Liver (tissue), 8 donors: ENCODE measurements at regions not wholly inside any gene's neighbourhood (a gene's known extent, or its start where the extent isn't known, plus 50 kb on each side); places are given as distances from the start of the nearest gene placed in this dataset.

ENCODE experiments used
- DNase-seq: peaks from one replicate; pipeline ENCODE4 v3.0.0-alpha.2; 2017; ENCODE audit warnings: low spot score
- H3K27ac ChIP-seq, 2 donors: one replicate each; pipeline ENCODE4 v1.7.0; 2013; ENCODE audit warnings: inconsistent platforms in 2 of 2, low read length in 2 of 2, control low read depth in 1 of 2, low read depth in 1 of 2, mild to moderate bottlenecking in 1 of 2
- H3K27me3 ChIP-seq, 4 donors: one replicate each; pipeline versions ENCODE4 v1.6.1 to v1.7.0; 2013; ENCODE audit warnings: low read length in 3 of 4, inconsistent platforms in 1 of 4, mild to moderate bottlenecking in 1 of 4, moderate library complexity in 1 of 4; ENCODE audit not compliant: control insufficient read depth in 4 of 4, insufficient read depth in 4 of 4
- H3K36me3 ChIP-seq, 4 donors: one replicate each; pipeline versions ENCODE4 v1.6.1 to v1.7.0; 2013; ENCODE audit warnings: low read length in 3 of 4, mild to moderate bottlenecking in 3 of 4, low read depth in 1 of 4, moderate library complexity in 1 of 4; ENCODE audit not compliant: control insufficient read depth in 4 of 4, insufficient read depth in 3 of 4
- H3K4me1 ChIP-seq, 4 donors: one replicate each; pipeline versions ENCODE4 v1.6.1 to v1.7.0; 2013; ENCODE audit warnings: low read length in 3 of 4, mild to moderate bottlenecking in 3 of 4, moderate library complexity in 1 of 4; ENCODE audit not compliant: control insufficient read depth in 4 of 4, insufficient read depth in 4 of 4
- H3K4me3 ChIP-seq, 3 donors: one replicate each; pipeline versions ENCODE4 v1.6.1 to v1.7.0; 2013; ENCODE audit warnings: low read length in 3 of 3, control low read depth in 1 of 3, low read depth in 1 of 3, mild to moderate bottlenecking in 1 of 3
- H3K9ac ChIP-seq, 2 donors: one replicate each; pipeline ENCODE4 v1.7.0; 2013; ENCODE audit warnings: low read length in 2 of 2, mild to moderate bottlenecking in 2 of 2, moderate library complexity in 2 of 2, control low read depth in 1 of 2, low read depth in 1 of 2
- H3K9me3 ChIP-seq, 4 donors: one replicate each; pipeline versions ENCODE4 v1.6.1 to v1.7.0; 2013; ENCODE audit warnings: low read length in 3 of 4; ENCODE audit not compliant: control insufficient read depth in 4 of 4
- EGR1 ChIP-seq, 2 donors: IDR thresholded peaks; 2 replicates each; pipeline ENCODE4 v1.6.1; 2016 to 2018; ENCODE audit warnings: antibody characterized with exemption in 2 of 2, low read depth in 2 of 2
- FOXA1 ChIP-seq: IDR thresholded peaks from 2 replicates; pipeline ENCODE4 v1.6.1; 2016; ENCODE audit warnings: antibody characterized with exemption
- FOXA2 ChIP-seq: IDR thresholded peaks from 2 replicates; pipeline ENCODE4 v1.6.1; 2016; ENCODE audit warnings: antibody characterized with exemption
- GABPA ChIP-seq, 2 donors: IDR thresholded peaks in 1 of 2; conservative IDR thresholded peaks in 1 of 2; 2 replicates each; pipeline ENCODE4 v1.6.1; 2016; ENCODE audit warnings: antibody characterized with exemption in 2 of 2, mild to moderate bottlenecking in 1 of 2, moderate library complexity in 1 of 2
- HNF4A ChIP-seq, 2 donors: conservative IDR thresholded peaks; 2 replicates each; pipeline ENCODE4 v1.6.1; 2016; ENCODE audit warnings: antibody characterized with exemption in 2 of 2, mild to moderate bottlenecking in 2 of 2
- HNF4G ChIP-seq: IDR thresholded peaks from 2 replicates; pipeline ENCODE4 v1.6.1; 2016; ENCODE audit warnings: antibody characterized with exemption
- JUND ChIP-seq, 2 donors: IDR thresholded peaks; 2 replicates each; pipeline ENCODE4 v1.6.1; 2016; ENCODE audit warnings: antibody characterized with exemption in 2 of 2
- NR2F2 ChIP-seq: IDR thresholded peaks from 2 replicates; pipeline ENCODE4 v1.6.1; 2016; ENCODE audit warnings: antibody characterized with exemption
- RAD21 ChIP-seq, 2 donors: IDR thresholded peaks; 2 replicates each; pipeline ENCODE4 v1.6.1; 2016; ENCODE audit warnings: antibody characterized with exemption in 2 of 2, mild to moderate bottlenecking in 2 of 2
- RXRA ChIP-seq, 2 donors: IDR thresholded peaks; 2 replicates each; pipeline ENCODE4 v1.6.1; 2017 to 2018; ENCODE audit warnings: antibody characterized with exemption in 2 of 2, mild to moderate bottlenecking in 1 of 2
- SP1 ChIP-seq: IDR thresholded peaks from 2 replicates; pipeline ENCODE4 v1.6.1; 2018; ENCODE audit warnings: antibody characterized with exemption, mild to moderate bottlenecking
- TAF1 ChIP-seq: conservative IDR thresholded peaks from 2 replicates; pipeline ENCODE4 v1.6.1; 2016; ENCODE audit warnings: antibody characterized with exemption, mild to moderate bottlenecking
- YY1 ChIP-seq: IDR thresholded peaks from 2 replicates; pipeline ENCODE4 v1.6.1; 2016; ENCODE audit warnings: antibody characterized with exemption, mild to moderate bottlenecking
- WGBS: extraction: QIAGEN DNeasy Blood & Tissue Kit; methylation state at CpG from one replicate; pipeline ENCODE4 v1.1.7; 2013; 5-methylcytosine and 5-hydroxymethylcytosine counted together
- TF ChIP-seq, protein P1 (sequence below): IDR thresholded peaks from 2 replicates; pipeline ENCODE4 v1.6.1; 2016; ENCODE audit warnings: antibody characterized with exemption
- TF ChIP-seq, protein P2 (sequence below): IDR thresholded peaks from 2 replicates; pipeline ENCODE4 v1.6.1; 2016; ENCODE audit warnings: antibody characterized with exemption, mild to moderate bottlenecking
- TF ChIP-seq, protein P3 (sequence below): IDR thresholded peaks from 2 replicates; pipeline ENCODE4 v1.6.1; 2016; ENCODE audit warnings: antibody characterized with exemption
- TF ChIP-seq, protein P4 (sequence below): IDR thresholded peaks from 2 replicates; pipeline ENCODE4 v1.6.1; 2016; ENCODE audit warnings: antibody characterized with exemption
- TF ChIP-seq, protein P5 (sequence below): fragments of 150-350 bp; IDR thresholded peaks from 2 replicates; pipeline ENCODE4 v1.5.1; 2017; ENCODE audit warnings: improper control_type of control experiment, low read depth, low read length; ENCODE audit not compliant: missing input control
- donor health status: healthy.
- donor health status: healthy.
- donor health status: healthy.
- donor health status: healthy.
- donor health status: healthy.

DNA sequence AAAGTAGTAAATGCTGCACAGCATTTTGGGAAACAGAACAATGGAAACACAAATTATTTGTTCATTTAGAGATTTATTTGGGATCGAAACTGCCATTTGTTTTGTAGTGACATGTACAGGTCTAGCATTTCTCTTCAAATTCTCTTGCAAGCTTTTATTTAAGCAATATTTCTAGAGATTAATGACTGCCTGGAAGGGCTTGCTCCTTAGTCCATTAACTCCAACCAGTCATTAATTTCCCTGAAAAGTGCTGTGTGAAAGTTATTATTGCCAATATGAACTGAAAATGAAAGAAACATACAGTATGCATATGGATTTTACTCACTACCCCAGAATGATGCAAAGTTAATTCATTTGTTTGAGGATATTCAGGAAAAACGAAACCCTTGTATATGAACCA lies 1349.6 kb upstream of the FLRT2 start:
- Histone ChIP-seq H3K27ac (no peak overlapping the region), H3K4me3 (no peak overlapping the region), H3K36me3 (no peaks in the 10 kb centered on the region), H3K27me3 (peaks cover 0 to 5% (median 0%) of the 10 kb centered on the region in 4 donors), H3K4me1 (no peaks in the 10 kb centered on the region), H3K9ac (no peak overlapping the region), H3K9me3 (no peaks in the 10 kb centered on the region)
- TF ChIP-seq, protein P1, sequence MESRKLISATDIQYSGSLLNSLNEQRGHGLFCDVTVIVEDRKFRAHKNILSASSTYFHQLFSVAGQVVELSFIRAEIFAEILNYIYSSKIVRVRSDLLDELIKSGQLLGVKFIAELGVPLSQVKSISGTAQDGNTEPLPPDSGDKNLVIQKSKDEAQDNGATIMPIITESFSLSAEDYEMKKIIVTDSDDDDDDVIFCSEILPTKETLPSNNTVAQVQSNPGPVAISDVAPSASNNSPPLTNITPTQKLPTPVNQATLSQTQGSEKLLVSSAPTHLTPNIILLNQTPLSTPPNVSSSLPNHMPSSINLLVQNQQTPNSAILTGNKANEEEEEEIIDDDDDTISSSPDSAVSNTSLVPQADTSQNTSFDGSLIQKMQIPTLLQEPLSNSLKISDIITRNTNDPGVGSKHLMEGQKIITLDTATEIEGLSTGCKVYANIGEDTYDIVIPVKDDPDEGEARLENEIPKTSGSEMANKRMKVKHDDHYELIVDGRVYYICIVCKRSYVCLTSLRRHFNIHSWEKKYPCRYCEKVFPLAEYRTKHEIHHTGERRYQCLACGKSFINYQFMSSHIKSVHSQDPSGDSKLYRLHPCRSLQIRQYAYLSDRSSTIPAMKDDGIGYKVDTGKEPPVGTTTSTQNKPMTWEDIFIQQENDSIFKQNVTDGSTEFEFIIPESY = no peak
- TF ChIP-seq FOXA2 (no peak), GABPA (IDR thresholded peaks at IDR 0.05 in 1 of 2, conservative IDR thresholded peaks at IDR 0.05 in 1 of 2) (no peak), RAD21 (IDR thresholded peaks at IDR 0.05) (no peak), NR2F2 (no peak), TAF1 (no peak), YY1 (no peak), RXRA (IDR thresholded peaks at IDR 0.05) (no peak), JUND (IDR thresholded peaks at IDR 0.05) (no peak)
- TF ChIP-seq, protein P2, sequence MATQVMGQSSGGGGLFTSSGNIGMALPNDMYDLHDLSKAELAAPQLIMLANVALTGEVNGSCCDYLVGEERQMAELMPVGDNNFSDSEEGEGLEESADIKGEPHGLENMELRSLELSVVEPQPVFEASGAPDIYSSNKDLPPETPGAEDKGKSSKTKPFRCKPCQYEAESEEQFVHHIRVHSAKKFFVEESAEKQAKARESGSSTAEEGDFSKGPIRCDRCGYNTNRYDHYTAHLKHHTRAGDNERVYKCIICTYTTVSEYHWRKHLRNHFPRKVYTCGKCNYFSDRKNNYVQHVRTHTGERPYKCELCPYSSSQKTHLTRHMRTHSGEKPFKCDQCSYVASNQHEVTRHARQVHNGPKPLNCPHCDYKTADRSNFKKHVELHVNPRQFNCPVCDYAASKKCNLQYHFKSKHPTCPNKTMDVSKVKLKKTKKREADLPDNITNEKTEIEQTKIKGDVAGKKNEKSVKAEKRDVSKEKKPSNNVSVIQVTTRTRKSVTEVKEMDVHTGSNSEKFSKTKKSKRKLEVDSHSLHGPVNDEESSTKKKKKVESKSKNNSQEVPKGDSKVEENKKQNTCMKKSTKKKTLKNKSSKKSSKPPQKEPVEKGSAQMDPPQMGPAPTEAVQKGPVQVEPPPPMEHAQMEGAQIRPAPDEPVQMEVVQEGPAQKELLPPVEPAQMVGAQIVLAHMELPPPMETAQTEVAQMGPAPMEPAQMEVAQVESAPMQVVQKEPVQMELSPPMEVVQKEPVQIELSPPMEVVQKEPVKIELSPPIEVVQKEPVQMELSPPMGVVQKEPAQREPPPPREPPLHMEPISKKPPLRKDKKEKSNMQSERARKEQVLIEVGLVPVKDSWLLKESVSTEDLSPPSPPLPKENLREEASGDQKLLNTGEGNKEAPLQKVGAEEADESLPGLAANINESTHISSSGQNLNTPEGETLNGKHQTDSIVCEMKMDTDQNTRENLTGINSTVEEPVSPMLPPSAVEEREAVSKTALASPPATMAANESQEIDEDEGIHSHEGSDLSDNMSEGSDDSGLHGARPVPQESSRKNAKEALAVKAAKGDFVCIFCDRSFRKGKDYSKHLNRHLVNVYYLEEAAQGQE = no peak
- TF ChIP-seq, protein P3, sequence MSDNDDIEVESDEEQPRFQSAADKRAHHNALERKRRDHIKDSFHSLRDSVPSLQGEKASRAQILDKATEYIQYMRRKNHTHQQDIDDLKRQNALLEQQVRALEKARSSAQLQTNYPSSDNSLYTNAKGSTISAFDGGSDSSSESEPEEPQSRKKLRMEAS = no peak
- TF ChIP-seq, protein P4, sequence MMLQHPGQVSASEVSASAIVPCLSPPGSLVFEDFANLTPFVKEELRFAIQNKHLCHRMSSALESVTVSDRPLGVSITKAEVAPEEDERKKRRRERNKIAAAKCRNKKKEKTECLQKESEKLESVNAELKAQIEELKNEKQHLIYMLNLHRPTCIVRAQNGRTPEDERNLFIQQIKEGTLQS = no peak
- DNase-seq = no peak
- whole genome bisulfite sequencing = 65% methylated on average over 2 of the region's 2 CpGs

DNA sequence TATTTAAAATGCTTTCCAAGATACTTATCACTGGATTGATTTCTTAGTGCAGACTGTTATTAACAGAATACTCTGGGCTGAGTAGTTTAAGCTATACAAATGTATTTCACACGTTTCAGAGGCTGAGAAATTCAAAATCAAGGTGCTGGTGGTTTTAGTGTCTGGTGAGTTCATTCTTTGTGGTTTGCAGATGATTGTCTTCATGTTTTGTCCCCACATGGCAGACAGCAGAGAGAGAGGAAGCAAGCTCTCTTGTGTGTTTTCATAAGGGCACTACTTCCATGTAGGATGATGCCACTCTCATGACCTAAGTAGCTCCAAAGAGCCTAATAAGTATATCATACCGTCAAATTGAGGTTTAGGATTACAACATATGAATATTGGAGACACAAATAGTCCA lies 1348.9 kb upstream of the FLRT2 start:
- no peaks in the 10 kb centered on the region for H3K36me3 ChIP-seq
- no peak overlapping the region for H3K9ac ChIP-seq
- WGBS = 43% methylated on average over 2 of the region's 2 CpGs
- TF ChIP-seq HNF4G (no peak), RXRA (IDR thresholded peaks at IDR 0.05) (no peak), FOXA1 (no peak), NR2F2 (no peak), TAF1 (no peak), HNF4A (conservative IDR thresholded peaks at IDR 0.05) (no peak), RAD21 (IDR thresholded peaks at IDR 0.05) (no peak), FOXA2 (no peak), SP1 (no peak), JUND (IDR thresholded peaks at IDR 0.05) (no peak), EGR1 (IDR thresholded peaks at IDR 0.05; ENCODE audit: low read depth in 2 of 2) (no peak)
- TF ChIP-seq, protein P3 = no peak
- TF ChIP-seq, protein P5, sequence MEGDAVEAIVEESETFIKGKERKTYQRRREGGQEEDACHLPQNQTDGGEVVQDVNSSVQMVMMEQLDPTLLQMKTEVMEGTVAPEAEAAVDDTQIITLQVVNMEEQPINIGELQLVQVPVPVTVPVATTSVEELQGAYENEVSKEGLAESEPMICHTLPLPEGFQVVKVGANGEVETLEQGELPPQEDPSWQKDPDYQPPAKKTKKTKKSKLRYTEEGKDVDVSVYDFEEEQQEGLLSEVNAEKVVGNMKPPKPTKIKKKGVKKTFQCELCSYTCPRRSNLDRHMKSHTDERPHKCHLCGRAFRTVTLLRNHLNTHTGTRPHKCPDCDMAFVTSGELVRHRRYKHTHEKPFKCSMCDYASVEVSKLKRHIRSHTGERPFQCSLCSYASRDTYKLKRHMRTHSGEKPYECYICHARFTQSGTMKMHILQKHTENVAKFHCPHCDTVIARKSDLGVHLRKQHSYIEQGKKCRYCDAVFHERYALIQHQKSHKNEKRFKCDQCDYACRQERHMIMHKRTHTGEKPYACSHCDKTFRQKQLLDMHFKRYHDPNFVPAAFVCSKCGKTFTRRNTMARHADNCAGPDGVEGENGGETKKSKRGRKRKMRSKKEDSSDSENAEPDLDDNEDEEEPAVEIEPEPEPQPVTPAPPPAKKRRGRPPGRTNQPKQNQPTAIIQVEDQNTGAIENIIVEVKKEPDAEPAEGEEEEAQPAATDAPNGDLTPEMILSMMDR = no peak
- TF ChIP-seq, protein P4 = no peak
- TF ChIP-seq, protein P2 = no peak
- DNase-seq = no peak
- peaks cover 0 to 5% (median 0%) of the 10 kb centered on the region in 4 donors for H3K27me3 ChIP-seq
- no peaks in the 10 kb centered on the region for H3K9me3 ChIP-seq
- no peak overlapping the region for H3K27ac ChIP-seq
- no peak overlapping the region for H3K4me3 ChIP-seq
- H3K4me1 ChIP-seq = no peaks in the 10 kb centered on the region
